ENCODE measurements at regions not wholly inside any gene's neighbourhood (a gene's known extent, or its start where the extent isn't known, plus 50 kb on each side); places are given as distances from the start of the nearest gene placed in this dataset.
A peak's percentile ranks its signal among the peaks of the same experiment; 100 is the strongest.
"Not testable (repeated sequence)": the region's sequence is repeated elsewhere in the genome, so short reads cannot be mapped to it uniquely, and the experiment has no call there.

GRCh38 chr9:101814064-101814463 lies 75.6 kb upstream of the GRIN3A start:
- H3K4me3 Mint-ChIP-seq, result no peak overlapping the region
- no peaks in the 10 kb centered on the region for H3K36me3 Mint-ChIP-seq
- no peak overlapping the region for H3K27ac Mint-ChIP-seq
- peaks cover 12% of the 10 kb centered on the region for H3K27me3 Mint-ChIP-seq (ENCODE audit: low read depth)
- DNase-seq (ENCODE audit: low spot score in 2 of 2, unreplicated experiment in 2 of 2), result no peak
- TF ChIP-seq CTCF (IDR thresholded peaks at IDR 0.05; ENCODE audit: unreplicated experiment), result no peak
- no peaks in the 10 kb centered on the region for H3K4me1 Mint-ChIP-seq
- H3K9me3 Mint-ChIP-seq, result peaks cover 19% of the 10 kb centered on the region

GRCh38 chr9:101807879-101808278 lies 69.4 kb upstream of the GRIN3A start:
- H3K9me3 Mint-ChIP-seq; H3K27ac Mint-ChIP-seq; H3K4me3 Mint-ChIP-seq; H3K4me1 Mint-ChIP-seq; H3K36me3 Mint-ChIP-seq; DNase-seq (ENCODE audit: low spot score in 2 of 2, unreplicated experiment in 2 of 2): not testable (repeated sequence)
- peaks cover 23% of the 10 kb centered on the region for H3K27me3 Mint-ChIP-seq (ENCODE audit: low read depth)

GRCh38 chr9:101796044-101796443 lies 57.6 kb upstream of the GRIN3A start:
- no peaks in the 10 kb centered on the region for H3K9me3 Mint-ChIP-seq
- H3K27me3 Mint-ChIP-seq (ENCODE audit: low read depth), result peaks cover 18% of the 10 kb centered on the region
- no peak overlapping the region for H3K27ac Mint-ChIP-seq
- H3K4me3 Mint-ChIP-seq, result no peak overlapping the region
- H3K36me3 Mint-ChIP-seq, result no peaks in the 10 kb centered on the region
- DNase-seq (ENCODE audit: low spot score in 2 of 2, unreplicated experiment in 2 of 2), result no peak
- TF ChIP-seq CTCF (IDR thresholded peaks at IDR 0.05; ENCODE audit: unreplicated experiment), result no peak
- no peaks in the 10 kb centered on the region for H3K4me1 Mint-ChIP-seq

- Mint-ChIP-seq H3K27ac (no peak overlapping the region), H3K36me3 (no peaks in the 10 kb centered on the region), H3K4me1 (no peaks in the 10 kb centered on the region), H3K9me3 (no peaks in the 10 kb centered on the region), H3K27me3 (ENCODE audit: low read depth) (peaks cover 13% of the 10 kb centered on the region), H3K4me3 (no peak overlapping the region)
- TF ChIP-seq CTCF (IDR thresholded peaks at IDR 0.05; ENCODE audit: unreplicated experiment), result no peak
- DNase-seq (ENCODE audit: low spot score in 2 of 2, unreplicated experiment in 2 of 2), result no peak
Observed at GRCh38 chr9:101795147-101795546, 56.7 kb upstream of the GRIN3A start.

GRCh38 chr9:101792475-101792874 lies 54.0 kb upstream of the GRIN3A start:
- Mint-ChIP-seq H3K4me3 (no peak overlapping the region), H3K27ac (no peak overlapping the region), H3K27me3 (ENCODE audit: low read depth) (peaks cover 12% of the 10 kb centered on the region), H3K4me1 (no peaks in the 10 kb centered on the region), H3K36me3 (no peaks in the 10 kb centered on the region), H3K9me3 (no peaks in the 10 kb centered on the region)
- no peak for DNase-seq (ENCODE audit: low spot score in 2 of 2, unreplicated experiment in 2 of 2)
- TF ChIP-seq CTCF (IDR thresholded peaks at IDR 0.05; ENCODE audit: unreplicated experiment), result no peak

GRCh38 chr9:101791938-101792337 lies 53.5 kb upstream of the GRIN3A start:
- H3K27me3 Mint-ChIP-seq (ENCODE audit: low read depth), result peaks cover 7% of the 10 kb centered on the region
- no peaks in the 10 kb centered on the region for H3K4me1 Mint-ChIP-seq
- TF ChIP-seq CTCF (IDR thresholded peaks at IDR 0.05; ENCODE audit: unreplicated experiment), result no peak
- no peak overlapping the region for H3K4me3 Mint-ChIP-seq
- H3K36me3 Mint-ChIP-seq, result no peaks in the 10 kb centered on the region
- H3K9me3 Mint-ChIP-seq, result no peaks in the 10 kb centered on the region
- no peak overlapping the region for H3K27ac Mint-ChIP-seq
- DNase-seq (ENCODE audit: low spot score in 2 of 2, unreplicated experiment in 2 of 2), result peak; percentile 29 to 67
